Upper lobe of right lung (tissue), 1 donor: ENCODE measurements at regions not wholly inside any gene's neighbourhood (a gene's known extent, or its start where the extent isn't known, plus 50 kb on each side); places are given as distances from the start of the nearest gene placed in this dataset.
A peak's percentile ranks its signal among the peaks of the same experiment; 100 is the strongest.
"Not testable (repeated sequence)": the region's sequence is repeated elsewhere in the genome, so short reads cannot be mapped to it uniquely, and the experiment has no call there.

ENCODE experiments used
- ATAC-seq: fragments of 200-7000 bp; cut with Tn5 transposase; one replicate; pipeline ENCODE4 v1.9.1; 2020; ENCODE audit warnings: mild to moderate bottlenecking, moderate library complexity
- DNase-seq: peaks from one replicate; pipeline ENCODE4 v3.0.0-alpha.2; 2020
- H3K27ac ChIP-seq: fragments of 200-600 bp; one replicate; pipeline ENCODE4 v1.8.0; 2022
- H3K27me3 ChIP-seq: fragments of 200-600 bp; one replicate; pipeline ENCODE4 v1.8.0; 2022; ENCODE audit warnings: mild to moderate bottlenecking
- H3K36me3 ChIP-seq: fragments of 200-600 bp; one replicate; pipeline ENCODE4 v1.8.0; 2022
- H3K4me1 ChIP-seq: fragments of 200-600 bp; one replicate; pipeline ENCODE4 v1.8.0; 2022
- H3K4me3 ChIP-seq: fragments of 200-600 bp; one replicate; pipeline ENCODE4 v1.8.0; 2022; ENCODE audit warnings: mild to moderate bottlenecking
- H3K9me3 ChIP-seq: fragments of 200-600 bp; one replicate; pipeline ENCODE4 v1.8.0; 2022
- CTCF ChIP-seq: fragments of 200-600 bp; IDR thresholded peaks from one replicate; pipeline ENCODE4 v1.8.0; 2022; ENCODE audit warnings: antibody characterized with exemption
- intact Hi-C: fragments of 100-400 bp; cut with DNase I; formaldehyde crosslinking; loops from one replicate; pipeline ENCODE4 v1.11.0; 2022
- donor health status: DM: no; HTN: yes; CAD: no; lungs with severe emphysema.

GRCh38 chr20:47974234-47974878 is 189.1 kb upstream of the SULF2 start:
- peaks cover 4% of the 10 kb centered on the region for H3K4me1 ChIP-seq
- H3K27ac ChIP-seq, result no peak overlapping the region
- no peaks in the 10 kb centered on the region for H3K36me3 ChIP-seq
- intact Hi-C loops, result no loop called here
- no peak for TF ChIP-seq CTCF
- H3K4me3 ChIP-seq, result no peak overlapping the region
- no peaks in the 10 kb centered on the region for H3K9me3 ChIP-seq
- peaks cover 4% of the 10 kb centered on the region for H3K27me3 ChIP-seq
- no peak for ATAC-seq
- DNase-seq, result no peak

- no peaks in the 10 kb centered on the region for H3K36me3 ChIP-seq
- peak; percentile 19 for ATAC-seq
Measured at GRCh38 chr20:47973519-47974233, 188.4 kb upstream of the SULF2 start.

GRCh38 chr20:47972916-47973309 is 187.6 kb upstream of the SULF2 start:
- H3K4me1 ChIP-seq, result peaks cover 4% of the 10 kb centered on the region
- H3K27me3 ChIP-seq, result peaks cover 4% of the 10 kb centered on the region
- intact Hi-C loops, result no loop called here
- H3K4me3 ChIP-seq, result no peak overlapping the region
- no peaks in the 10 kb centered on the region for H3K36me3 ChIP-seq
- DNase-seq (no peak), ATAC-seq (no peak)
- H3K27ac ChIP-seq, result no peak overlapping the region
- no peaks in the 10 kb centered on the region for H3K9me3 ChIP-seq
- no peak for TF ChIP-seq CTCF

More at GRCh38 chr20:47973519-47974233, 188.4 kb upstream of the SULF2 start:
- Histone ChIP-seq H3K4me1 (peaks cover 4% of the 10 kb centered on the region), H3K4me3 (no peak overlapping the region), H3K9me3 (no peaks in the 10 kb centered on the region), H3K27me3 (peaks cover 4% of the 10 kb centered on the region), H3K27ac (no peak overlapping the region)
- intact Hi-C loops, result no loop called here
- no peak for DNase-seq
- no peak for TF ChIP-seq CTCF

GRCh38 chr20:47972297-47972915 is 187.1 kb upstream of the SULF2 start:
- intact Hi-C loops, H3K27me3 ChIP-seq, H3K27ac ChIP-seq, H3K9me3 ChIP-seq, H3K4me3 ChIP-seq, H3K4me1 ChIP-seq, H3K36me3 ChIP-seq, DNase-seq: not testable (repeated sequence)
- TF ChIP-seq CTCF, result peak; percentile 26
- peak; percentile 47 for ATAC-seq

- intact Hi-C loops, result no loop called here
- Histone ChIP-seq H3K9me3 (no peaks in the 10 kb centered on the region), H3K27ac (no peak overlapping the region), H3K4me1 (peaks cover 4% of the 10 kb centered on the region), H3K4me3 (no peak overlapping the region), H3K27me3 (no peaks in the 10 kb centered on the region), H3K36me3 (no peaks in the 10 kb centered on the region)
- DNase-seq (no peak), ATAC-seq (no peak)
- no peak for TF ChIP-seq CTCF
Measured at GRCh38 chr20:47971058-47971791, 185.9 kb upstream of the SULF2 start.
